ENCODE measurements at regions not wholly inside any gene's neighbourhood (a gene's known extent, or its start where the extent isn't known, plus 50 kb on each side); places are given as distances from the start of the nearest gene placed in this dataset.
A peak's percentile ranks its signal among the peaks of the same experiment; 100 is the strongest.

DNA sequence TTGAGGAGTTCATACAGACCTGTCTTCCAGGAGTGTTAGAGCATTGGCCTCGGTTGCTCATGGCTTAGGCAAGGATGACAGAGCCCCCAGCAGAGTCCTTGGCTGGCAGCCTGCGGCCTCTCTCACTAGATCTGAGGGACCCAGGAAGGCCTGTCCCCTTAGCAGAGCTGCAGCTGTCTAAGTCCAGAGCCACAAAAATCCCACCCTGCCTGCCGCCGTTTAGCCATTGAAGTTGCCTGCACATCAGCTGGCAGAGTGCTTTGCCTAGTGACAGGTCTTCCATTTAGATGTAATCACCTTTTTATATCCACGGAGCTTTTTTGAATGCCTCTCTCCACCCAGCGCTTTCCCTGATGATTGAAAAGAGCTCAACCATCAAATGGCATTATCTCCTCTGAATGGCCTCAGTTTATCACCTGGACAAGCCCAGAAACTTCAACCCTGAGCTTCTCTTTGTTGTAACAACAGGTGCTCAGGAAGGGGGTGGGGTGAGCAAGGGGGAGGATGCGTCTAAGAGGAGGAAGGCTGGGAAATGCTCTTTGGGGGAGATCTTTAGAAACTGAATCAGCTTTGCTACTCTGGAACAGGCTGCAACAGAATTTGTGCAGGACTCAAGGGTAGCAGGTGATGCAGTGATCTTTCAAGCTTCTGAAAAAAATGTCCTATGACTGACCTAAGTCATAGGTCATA lies 71.9 kb downstream of the TNP1 start:
- TF ChIP-seq, protein P1, sequence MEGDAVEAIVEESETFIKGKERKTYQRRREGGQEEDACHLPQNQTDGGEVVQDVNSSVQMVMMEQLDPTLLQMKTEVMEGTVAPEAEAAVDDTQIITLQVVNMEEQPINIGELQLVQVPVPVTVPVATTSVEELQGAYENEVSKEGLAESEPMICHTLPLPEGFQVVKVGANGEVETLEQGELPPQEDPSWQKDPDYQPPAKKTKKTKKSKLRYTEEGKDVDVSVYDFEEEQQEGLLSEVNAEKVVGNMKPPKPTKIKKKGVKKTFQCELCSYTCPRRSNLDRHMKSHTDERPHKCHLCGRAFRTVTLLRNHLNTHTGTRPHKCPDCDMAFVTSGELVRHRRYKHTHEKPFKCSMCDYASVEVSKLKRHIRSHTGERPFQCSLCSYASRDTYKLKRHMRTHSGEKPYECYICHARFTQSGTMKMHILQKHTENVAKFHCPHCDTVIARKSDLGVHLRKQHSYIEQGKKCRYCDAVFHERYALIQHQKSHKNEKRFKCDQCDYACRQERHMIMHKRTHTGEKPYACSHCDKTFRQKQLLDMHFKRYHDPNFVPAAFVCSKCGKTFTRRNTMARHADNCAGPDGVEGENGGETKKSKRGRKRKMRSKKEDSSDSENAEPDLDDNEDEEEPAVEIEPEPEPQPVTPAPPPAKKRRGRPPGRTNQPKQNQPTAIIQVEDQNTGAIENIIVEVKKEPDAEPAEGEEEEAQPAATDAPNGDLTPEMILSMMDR (conservative IDR thresholded peaks at IDR 0.05; ENCODE audit: control insufficient read depth, insufficient read depth, low read depth, low read length): no peak
- DNase-seq (ENCODE audit: low read depth): no peak
- no peak overlapping the region for H3K4me3 ChIP-seq (ENCODE audit: control insufficient read depth, low read depth, low read length)

DNA sequence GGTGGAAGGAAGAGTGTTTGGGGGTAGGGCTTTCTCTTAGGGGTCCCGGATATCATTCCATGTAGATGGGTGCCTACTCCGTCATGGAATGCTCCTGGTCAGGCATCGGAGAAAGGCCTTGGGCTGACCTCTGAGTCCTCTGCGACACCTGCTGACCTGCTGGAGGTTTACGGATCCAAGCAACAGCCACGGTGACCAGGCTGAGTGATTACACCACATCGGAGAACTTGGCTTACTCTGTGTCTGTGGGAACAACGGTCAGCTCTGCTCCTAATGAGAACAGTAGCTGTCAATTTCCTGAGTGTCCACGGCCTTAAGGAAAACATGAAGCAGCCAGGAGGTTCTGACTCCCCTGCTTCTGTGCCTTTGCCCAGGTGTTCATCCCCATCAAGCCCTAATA lies 73.2 kb downstream of the TNP1 start:
- H3K4me3 ChIP-seq (ENCODE audit: control insufficient read depth, low read depth, low read length): no peak overlapping the region
- DNase-seq (ENCODE audit: low read depth): no peak
- TF ChIP-seq, protein P1 (conservative IDR thresholded peaks at IDR 0.05; ENCODE audit: control insufficient read depth, insufficient read depth, low read depth, low read length): no peak

GRCh38 chr2:216784456-216784855 lies 75.4 kb downstream of the TNP1 start:
- H3K4me3 ChIP-seq (ENCODE audit: control insufficient read depth, low read depth, low read length): no peak overlapping the region
- DNase-seq (ENCODE audit: low read depth): no peak
- TF ChIP-seq, protein P1 (conservative IDR thresholded peaks at IDR 0.05; ENCODE audit: control insufficient read depth, insufficient read depth, low read depth, low read length): no peak

DNA sequence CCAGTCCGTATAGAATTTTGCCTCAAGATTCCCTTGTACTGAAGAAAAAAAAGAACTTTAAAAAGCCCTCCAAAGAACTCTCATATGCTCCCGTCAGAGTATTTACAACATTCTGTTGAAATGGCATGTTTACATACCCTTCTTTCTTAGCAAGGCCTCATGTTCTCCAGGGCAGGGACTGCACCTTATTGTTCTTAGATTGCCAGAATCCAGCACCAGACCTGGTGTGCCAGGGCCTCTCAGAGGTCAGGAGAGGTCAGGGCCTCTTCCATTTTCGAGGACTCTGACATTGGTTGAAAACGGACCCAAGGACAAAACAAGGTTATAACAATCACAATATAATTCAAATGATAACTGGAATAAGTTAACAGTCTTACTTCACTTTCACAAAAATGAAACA lies 78.2 kb downstream of the TNP1 start:
- H3K4me3 ChIP-seq (ENCODE audit: control insufficient read depth, low read depth, low read length): no peak overlapping the region
- TF ChIP-seq, protein P1 (conservative IDR thresholded peaks at IDR 0.05; ENCODE audit: control insufficient read depth, insufficient read depth, low read depth, low read length): no peak
- no peak for DNase-seq (ENCODE audit: low read depth)

DNA sequence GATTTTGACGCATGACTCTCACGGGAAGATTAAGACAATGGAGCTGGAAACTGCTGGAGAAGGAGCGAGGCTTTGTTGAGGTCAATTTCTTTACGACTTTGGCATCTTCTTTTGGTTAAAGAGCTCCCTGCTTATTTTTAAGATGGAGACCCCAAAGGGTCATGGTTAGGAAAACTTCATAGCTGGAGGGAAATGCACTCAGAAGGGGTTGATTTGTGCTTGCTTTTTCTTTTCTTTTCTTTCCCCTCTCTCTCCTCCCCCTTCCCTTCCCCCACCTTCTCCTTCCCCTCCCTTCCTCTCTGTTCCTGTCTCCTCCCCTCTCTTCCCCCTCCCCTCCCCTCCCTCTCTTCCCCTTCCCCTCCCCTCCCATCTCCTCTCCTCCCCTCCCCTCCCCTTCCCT lies 79.0 kb downstream of the TNP1 start:
- TF ChIP-seq, protein P1 (conservative IDR thresholded peaks at IDR 0.05; ENCODE audit: control insufficient read depth, insufficient read depth, low read depth, low read length): no peak
- no peak for DNase-seq (ENCODE audit: low read depth)
- no peak overlapping the region for H3K4me3 ChIP-seq (ENCODE audit: control insufficient read depth, low read depth, low read length)

DNA sequence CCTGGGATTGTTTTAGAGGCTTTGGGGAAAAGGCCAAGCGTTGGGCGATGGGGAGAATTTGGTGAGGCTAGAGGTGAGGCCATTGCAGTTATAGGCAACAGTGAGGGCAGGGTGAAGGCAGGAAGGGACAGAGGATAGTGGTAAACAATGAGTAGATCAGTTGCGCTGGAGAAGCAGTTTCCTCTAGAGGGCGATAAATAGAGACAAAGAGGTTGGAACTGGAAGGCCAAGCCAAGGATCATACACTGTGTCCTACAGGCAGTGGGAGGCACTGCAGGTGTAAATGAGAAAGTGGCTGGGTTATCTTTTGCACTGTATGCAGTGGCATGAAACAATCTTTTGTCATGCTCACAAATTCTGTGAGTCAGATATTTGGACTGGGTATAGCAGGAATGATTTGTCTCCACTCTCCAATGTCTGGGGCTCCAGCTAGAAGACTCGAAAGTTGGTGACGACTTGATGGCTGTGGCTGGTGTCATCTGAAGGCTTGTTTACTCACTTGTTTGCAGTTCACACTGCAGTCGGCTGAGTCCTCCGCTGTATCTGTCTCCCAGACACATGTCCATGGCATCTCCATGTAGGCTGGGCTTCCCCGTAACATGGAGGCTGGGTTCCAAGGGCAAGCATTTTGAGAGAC lies 82.1 kb downstream of the TNP1 start:
- no peak overlapping the region for H3K4me3 ChIP-seq (ENCODE audit: control insufficient read depth, low read depth, low read length)
- TF ChIP-seq, protein P1 (conservative IDR thresholded peaks at IDR 0.05; ENCODE audit: control insufficient read depth, insufficient read depth, low read depth, low read length): peak; percentile 91
- DNase-seq (ENCODE audit: low read depth): peak; percentile 75

All from fibroblast of mammary gland (primary cell).